Esophagus muscularis mucosa (tissue), 4 donors: ENCODE measurements at regions not wholly inside any gene's neighbourhood (a gene's known extent, or its start where the extent isn't known, plus 50 kb on each side); places are given as distances from the start of the nearest gene placed in this dataset.

Source experiments
- DNase-seq: peaks from one replicate; pipeline ENCODE4 v3.0.0-alpha.2; 2017; ENCODE audit errors: extremely low spot score
- H3K27ac ChIP-seq, 4 donors: fragments of 200-600 bp; sonication (generic); replicated peaks in 1 of 4; 1 replicate in 3 of 4; 2 replicates in 1 of 4; pipeline ENCODE4 v1.5.1; 2016 to 2019; ENCODE audit warnings: mild to moderate bottlenecking in 1 of 4
- H3K27me3 ChIP-seq, 4 donors: fragments of 200-600 bp; sonication (generic); one replicate each; pipeline versions ENCODE4 v1.5.1 to v1.6.0; 2016 to 2019
- H3K36me3 ChIP-seq, 4 donors: fragments of 200-600 bp; sonication (generic); one replicate each; pipeline ENCODE4 v1.5.1; 2016 to 2019
- H3K4me1 ChIP-seq, 4 donors: fragments of 200-600 bp; sonication (generic); one replicate each; pipeline ENCODE4 v1.5.1; 2016 to 2019
- H3K4me3 ChIP-seq, 4 donors: fragments of 200-600 bp; sonication (generic); 1 replicate in 2 of 4; 2 replicates in 2 of 4; pipeline ENCODE4 v1.5.1; 2016 to 2019; ENCODE audit warnings: mild to moderate bottlenecking in 4 of 4, moderate library complexity in 1 of 4
- H3K9me3 ChIP-seq, 4 donors: fragments of 200-600 bp; sonication (generic); 1 replicate in 3 of 4; 2 replicates in 1 of 4; pipeline ENCODE4 v1.5.1; 2016 to 2019
- EP300 ChIP-seq: sonication (generic); formaldehyde crosslinking; IDR thresholded peaks from one replicate; pipeline ENCODE4 v1.6.1; 2017; ENCODE audit warnings: antibody characterized with exemption
- POLR2A ChIP-seq: fragments of 450-650 bp; IDR thresholded peaks from one replicate; pipeline ENCODE4 v1.6.1; 2017; ENCODE audit warnings: antibody characterized with exemption, moderate library complexity, mild to moderate bottlenecking, low read depth
- POLR2AphosphoS5 ChIP-seq, 2 donors: sonication (generic); formaldehyde crosslinking; IDR thresholded peaks; one replicate each; pipeline ENCODE4 v1.6.1; 2017; ENCODE audit warnings: antibody characterized with exemption in 2 of 2
- WGBS: methylation state at CpG from one replicate; pipeline ENCODE4 v1.1.5; 2018; 5-methylcytosine and 5-hydroxymethylcytosine counted together
- intact Hi-C: fragments of 100-400 bp; cut with DNase I; formaldehyde crosslinking; loops from one replicate; pipeline ENCODE4 v1.15.1; 2023
- TF ChIP-seq, protein P1 (sequence below), 3 experiments: fragments of 200-600 bp in 2 of 3; fragments of 450-650 bp in 1 of 3; sonication (generic) in 2 of 3; IDR thresholded peaks; one replicate each; pipeline ENCODE4 v1.5.1; 2017 to 2019; ENCODE audit warnings: antibody characterized with exemption in 3 of 3, mild to moderate bottlenecking in 2 of 3, moderate library complexity in 1 of 3

GRCh38 chr5:152221721-152222629 is 183.1 kb downstream of the NMUR2 start:
- H3K36me3 ChIP-seq = no peaks in the 10 kb centered on the region
- H3K4me1 ChIP-seq = peaks cover 0 to 15% (median 7%) of the 10 kb centered on the region in 4 donors
- TF ChIP-seq, protein P1, sequence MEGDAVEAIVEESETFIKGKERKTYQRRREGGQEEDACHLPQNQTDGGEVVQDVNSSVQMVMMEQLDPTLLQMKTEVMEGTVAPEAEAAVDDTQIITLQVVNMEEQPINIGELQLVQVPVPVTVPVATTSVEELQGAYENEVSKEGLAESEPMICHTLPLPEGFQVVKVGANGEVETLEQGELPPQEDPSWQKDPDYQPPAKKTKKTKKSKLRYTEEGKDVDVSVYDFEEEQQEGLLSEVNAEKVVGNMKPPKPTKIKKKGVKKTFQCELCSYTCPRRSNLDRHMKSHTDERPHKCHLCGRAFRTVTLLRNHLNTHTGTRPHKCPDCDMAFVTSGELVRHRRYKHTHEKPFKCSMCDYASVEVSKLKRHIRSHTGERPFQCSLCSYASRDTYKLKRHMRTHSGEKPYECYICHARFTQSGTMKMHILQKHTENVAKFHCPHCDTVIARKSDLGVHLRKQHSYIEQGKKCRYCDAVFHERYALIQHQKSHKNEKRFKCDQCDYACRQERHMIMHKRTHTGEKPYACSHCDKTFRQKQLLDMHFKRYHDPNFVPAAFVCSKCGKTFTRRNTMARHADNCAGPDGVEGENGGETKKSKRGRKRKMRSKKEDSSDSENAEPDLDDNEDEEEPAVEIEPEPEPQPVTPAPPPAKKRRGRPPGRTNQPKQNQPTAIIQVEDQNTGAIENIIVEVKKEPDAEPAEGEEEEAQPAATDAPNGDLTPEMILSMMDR (IDR thresholded peaks at IDR 0.05) = no peak
- no peak for TF ChIP-seq POLR2AphosphoS5 (IDR thresholded peaks at IDR 0.05)
- no peak for TF ChIP-seq EP300
- no peak for TF ChIP-seq POLR2A
- H3K9me3 ChIP-seq = no peaks in the 10 kb centered on the region
- intact Hi-C loops = no loop called here
- no peak for DNase-seq
- no peak overlapping the region for H3K4me3 ChIP-seq
- H3K27ac ChIP-seq = no peak overlapping the region
- H3K27me3 ChIP-seq = no peaks in the 10 kb centered on the region
- WGBS = 66% methylated on average over 5 of the region's 5 CpGs

DNA sequence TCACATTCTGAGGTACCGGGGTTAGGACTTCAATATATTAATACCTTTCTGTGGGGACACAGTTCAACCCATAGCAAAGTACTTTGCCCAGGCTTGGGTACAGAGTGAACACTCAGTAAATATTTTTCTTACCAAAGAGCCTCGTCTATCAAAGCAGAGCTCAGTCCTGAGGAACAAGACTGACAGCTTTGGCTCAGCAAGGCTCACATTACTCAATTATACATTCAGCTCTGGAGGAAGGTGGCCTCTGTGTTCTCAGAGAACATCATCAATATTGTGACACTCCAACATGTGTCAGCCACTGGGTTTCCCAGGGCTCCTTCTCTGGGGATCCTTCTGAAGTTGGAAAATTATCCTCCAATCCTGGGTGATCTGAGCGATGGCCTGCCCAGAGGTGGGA is 186.4 kb downstream of the NMUR2 start:
- WGBS = 84% methylated on average over 3 of the region's 3 CpGs
- intact Hi-C loops = no loop called here
- H3K36me3 ChIP-seq = no peaks in the 10 kb centered on the region
- no peaks in the 10 kb centered on the region for H3K9me3 ChIP-seq
- H3K27me3 ChIP-seq = no peaks in the 10 kb centered on the region
- peaks cover 0 to 15% (median 7%) of the 10 kb centered on the region in 4 donors for H3K4me1 ChIP-seq
- no peak overlapping the region for H3K27ac ChIP-seq
- TF ChIP-seq POLR2AphosphoS5 (IDR thresholded peaks at IDR 0.05) (no peak), EP300 (no peak), POLR2A (no peak)
- TF ChIP-seq, protein P1 (IDR thresholded peaks at IDR 0.05) = no peak
- DNase-seq = no peak
- H3K4me3 ChIP-seq = no peak overlapping the region

DNA sequence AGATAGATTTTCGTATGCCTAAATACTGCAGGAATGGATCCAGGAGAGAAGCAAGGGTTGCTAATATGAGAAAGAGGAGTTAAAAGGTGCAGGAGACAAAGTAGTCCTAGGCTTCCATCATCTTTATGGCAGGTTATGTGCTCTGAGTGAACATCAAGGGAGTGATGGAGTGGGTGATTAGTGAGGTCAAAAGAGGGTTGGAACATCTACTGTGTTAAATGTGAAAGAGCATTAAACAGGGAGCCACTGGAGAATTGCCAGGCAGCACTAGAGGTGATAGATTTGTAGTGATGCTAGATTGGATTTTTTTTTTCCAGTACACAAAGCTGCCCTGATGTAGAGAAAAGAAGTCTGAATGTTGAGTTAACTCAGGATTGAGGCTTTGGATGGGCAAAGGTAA is 199.3 kb downstream of the NMUR2 start:
- intact Hi-C loops = no loop called here
- no peaks in the 10 kb centered on the region for H3K27me3 ChIP-seq
- DNase-seq = no peak
- TF ChIP-seq POLR2A = no peak
- TF ChIP-seq POLR2AphosphoS5 (IDR thresholded peaks at IDR 0.05) = no peak
- TF ChIP-seq, protein P1 (IDR thresholded peaks at IDR 0.05) = no peak
- TF ChIP-seq EP300 = no peak
- H3K9me3 ChIP-seq = no peaks in the 10 kb centered on the region
- no peak overlapping the region for H3K27ac ChIP-seq
- WGBS = 72% methylated on average over 1 of the region's 1 CpG
- no peaks in the 10 kb centered on the region for H3K36me3 ChIP-seq
- no peak overlapping the region for H3K4me3 ChIP-seq
- H3K4me1 ChIP-seq = no peaks in the 10 kb centered on the region

DNA sequence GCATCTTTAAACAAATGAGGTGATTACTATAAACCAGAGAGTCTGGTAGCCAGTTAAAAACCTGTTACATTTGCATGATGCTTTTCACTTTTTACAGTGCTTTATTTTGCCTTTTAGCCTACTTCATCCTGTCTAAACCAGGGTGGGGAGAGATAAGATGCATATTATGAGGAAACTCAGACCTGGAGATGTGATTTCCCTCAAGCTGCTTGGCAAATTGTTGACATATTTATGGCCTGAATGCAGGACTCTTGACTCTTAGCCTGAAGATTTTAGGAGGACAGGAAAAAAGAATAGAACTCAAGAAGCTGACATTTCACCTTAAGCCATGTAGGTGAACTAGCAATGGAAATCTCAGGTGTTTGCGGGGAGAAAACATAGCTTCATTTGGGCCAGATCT is 202.8 kb downstream of the NMUR2 start:
- H3K27ac ChIP-seq = no peak overlapping the region
- no peaks in the 10 kb centered on the region for H3K27me3 ChIP-seq
- intact Hi-C loops = no loop called here
- no peaks in the 10 kb centered on the region for H3K36me3 ChIP-seq
- H3K4me1 ChIP-seq = no peaks in the 10 kb centered on the region
- WGBS = 100% methylated on average over 1 of the region's 1 CpG
- H3K9me3 ChIP-seq = no peaks in the 10 kb centered on the region
- H3K4me3 ChIP-seq = no peak overlapping the region
- no peak for DNase-seq
- TF ChIP-seq EP300 = no peak
- no peak for TF ChIP-seq POLR2A
- no peak for TF ChIP-seq POLR2AphosphoS5 (IDR thresholded peaks at IDR 0.05)
- TF ChIP-seq, protein P1 (IDR thresholded peaks at IDR 0.05) = no peak
